Panc1 (cell line): ENCODE measurements at regions not wholly inside any gene's neighbourhood (a gene's known extent, or its start where the extent isn't known, plus 50 kb on each side); places are given as distances from the start of the nearest gene placed in this dataset.

Source experiments
- POLR2AphosphoS5 ChIP-seq: IDR thresholded peaks from 2 replicates; pipeline ENCODE4 v1.6.1; 2012; ENCODE audit warnings: mild to moderate bottlenecking, low read depth, low read length, moderate library complexity
- TF ChIP-seq, protein P1 (sequence below): fragments of 450-650 bp; IDR thresholded peaks from 2 replicates; pipeline ENCODE4 v1.5.1; 2017; ENCODE audit warnings: mild to moderate bottlenecking
- TF ChIP-seq, protein P2 (sequence below), 2 experiments: IDR thresholded peaks; 2 replicates each; pipeline ENCODE4 v1.6.1; 2011 to 2012; ENCODE audit warnings: low read depth in 2 of 2, control low read depth in 1 of 2, low read length in 1 of 2, mild to moderate bottlenecking in 1 of 2, moderate library complexity in 1 of 2; ENCODE audit not compliant: insufficient read depth in 1 of 2

DNA sequence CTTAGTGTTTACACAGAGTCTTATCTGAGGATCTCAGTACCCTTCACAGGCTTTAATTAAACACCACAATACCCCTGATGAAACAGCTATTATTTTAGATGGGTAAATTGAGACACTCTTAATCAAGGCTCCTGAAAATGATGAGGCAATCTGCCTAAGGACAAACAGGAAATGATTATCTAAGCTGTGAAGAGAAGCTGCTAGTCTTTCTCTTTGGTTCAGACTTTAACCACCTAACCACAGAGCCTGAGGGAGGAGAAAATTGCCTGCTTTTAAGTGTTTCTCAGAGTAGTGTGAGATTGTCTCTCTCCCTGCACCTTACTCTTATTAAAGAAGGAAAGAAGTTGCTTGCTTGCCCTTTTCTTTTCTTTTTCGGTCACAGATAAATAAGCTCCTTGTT lies 364.3 kb upstream of the ADAMTS9 start:
- TF ChIP-seq, protein P1, sequence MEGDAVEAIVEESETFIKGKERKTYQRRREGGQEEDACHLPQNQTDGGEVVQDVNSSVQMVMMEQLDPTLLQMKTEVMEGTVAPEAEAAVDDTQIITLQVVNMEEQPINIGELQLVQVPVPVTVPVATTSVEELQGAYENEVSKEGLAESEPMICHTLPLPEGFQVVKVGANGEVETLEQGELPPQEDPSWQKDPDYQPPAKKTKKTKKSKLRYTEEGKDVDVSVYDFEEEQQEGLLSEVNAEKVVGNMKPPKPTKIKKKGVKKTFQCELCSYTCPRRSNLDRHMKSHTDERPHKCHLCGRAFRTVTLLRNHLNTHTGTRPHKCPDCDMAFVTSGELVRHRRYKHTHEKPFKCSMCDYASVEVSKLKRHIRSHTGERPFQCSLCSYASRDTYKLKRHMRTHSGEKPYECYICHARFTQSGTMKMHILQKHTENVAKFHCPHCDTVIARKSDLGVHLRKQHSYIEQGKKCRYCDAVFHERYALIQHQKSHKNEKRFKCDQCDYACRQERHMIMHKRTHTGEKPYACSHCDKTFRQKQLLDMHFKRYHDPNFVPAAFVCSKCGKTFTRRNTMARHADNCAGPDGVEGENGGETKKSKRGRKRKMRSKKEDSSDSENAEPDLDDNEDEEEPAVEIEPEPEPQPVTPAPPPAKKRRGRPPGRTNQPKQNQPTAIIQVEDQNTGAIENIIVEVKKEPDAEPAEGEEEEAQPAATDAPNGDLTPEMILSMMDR = no peak
- TF ChIP-seq POLR2AphosphoS5 = no peak
- TF ChIP-seq, protein P2, sequence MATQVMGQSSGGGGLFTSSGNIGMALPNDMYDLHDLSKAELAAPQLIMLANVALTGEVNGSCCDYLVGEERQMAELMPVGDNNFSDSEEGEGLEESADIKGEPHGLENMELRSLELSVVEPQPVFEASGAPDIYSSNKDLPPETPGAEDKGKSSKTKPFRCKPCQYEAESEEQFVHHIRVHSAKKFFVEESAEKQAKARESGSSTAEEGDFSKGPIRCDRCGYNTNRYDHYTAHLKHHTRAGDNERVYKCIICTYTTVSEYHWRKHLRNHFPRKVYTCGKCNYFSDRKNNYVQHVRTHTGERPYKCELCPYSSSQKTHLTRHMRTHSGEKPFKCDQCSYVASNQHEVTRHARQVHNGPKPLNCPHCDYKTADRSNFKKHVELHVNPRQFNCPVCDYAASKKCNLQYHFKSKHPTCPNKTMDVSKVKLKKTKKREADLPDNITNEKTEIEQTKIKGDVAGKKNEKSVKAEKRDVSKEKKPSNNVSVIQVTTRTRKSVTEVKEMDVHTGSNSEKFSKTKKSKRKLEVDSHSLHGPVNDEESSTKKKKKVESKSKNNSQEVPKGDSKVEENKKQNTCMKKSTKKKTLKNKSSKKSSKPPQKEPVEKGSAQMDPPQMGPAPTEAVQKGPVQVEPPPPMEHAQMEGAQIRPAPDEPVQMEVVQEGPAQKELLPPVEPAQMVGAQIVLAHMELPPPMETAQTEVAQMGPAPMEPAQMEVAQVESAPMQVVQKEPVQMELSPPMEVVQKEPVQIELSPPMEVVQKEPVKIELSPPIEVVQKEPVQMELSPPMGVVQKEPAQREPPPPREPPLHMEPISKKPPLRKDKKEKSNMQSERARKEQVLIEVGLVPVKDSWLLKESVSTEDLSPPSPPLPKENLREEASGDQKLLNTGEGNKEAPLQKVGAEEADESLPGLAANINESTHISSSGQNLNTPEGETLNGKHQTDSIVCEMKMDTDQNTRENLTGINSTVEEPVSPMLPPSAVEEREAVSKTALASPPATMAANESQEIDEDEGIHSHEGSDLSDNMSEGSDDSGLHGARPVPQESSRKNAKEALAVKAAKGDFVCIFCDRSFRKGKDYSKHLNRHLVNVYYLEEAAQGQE (IDR thresholded peaks at IDR 0.05; ENCODE audit: insufficient read depth in 1 of 2, low read depth in 2 of 2, low read length in 1 of 2) = no peak
